ENCODE measurements at regions not wholly inside any gene's neighbourhood (a gene's known extent, or its start where the extent isn't known, plus 50 kb on each side); places are given as distances from the start of the nearest gene placed in this dataset.

- no peak overlapping the region for H3K27ac ChIP-seq (ENCODE audit: low read depth in 2 of 2, low read length in 1 of 2)
- ChIA-PET POLR2A (no interaction called here), CTCF (interaction anchor here (0.6 to 1.4 kb wide), 3 partner anchors 9 to 49 kb away, joined by 3 to 4 read pairs (median 3); no protein-coding TSS in a partner anchor)
- no peaks in the 10 kb centered on the region for H3F3A ChIP-seq (replicated peaks; ENCODE audit: insufficient read depth)
- H3K4me2 ChIP-seq = no peak overlapping the region
- H3K4me1 ChIP-seq (ENCODE audit: control insufficient read depth in 1 of 2, insufficient read depth in 2 of 2, low read depth in 1 of 2, low read length in 1 of 2) = no peaks in the 10 kb centered on the region
- TF ChIP-seq USF1 (IDR thresholded peaks at IDR 0.05; ENCODE audit: borderline replicate concordance, low read depth) = no peak
- TF ChIP-seq RCOR1 (IDR thresholded peaks at IDR 0.05; ENCODE audit: low read length) = no peak
- TF ChIP-seq TEAD4 (IDR thresholded peaks at IDR 0.05; ENCODE audit: borderline replicate concordance, insufficient read depth) = no peak
- TF ChIP-seq NFIC (IDR thresholded peaks at IDR 0.05; ENCODE audit: borderline replicate concordance) = no peak
- no peak for TF ChIP-seq FOXJ3 (CRISPR knock-in tag; IDR thresholded peaks at IDR 0.05)
- no peak for TF ChIP-seq POLR2AphosphoS5 (IDR thresholded peaks at IDR 0.05; ENCODE audit: low read depth, low read length)
- TF ChIP-seq SIN3A (IDR thresholded peaks at IDR 0.05; ENCODE audit: borderline replicate concordance, low read depth, low read length) = no peak
- no peak for TF ChIP-seq CTCF (IDR thresholded peaks at IDR 0.05)
- no peak for TF ChIP-seq YY1 (IDR thresholded peaks at IDR 0.05; ENCODE audit: low read depth)
- no peak for TF ChIP-seq SMC3 (IDR thresholded peaks at IDR 0.05; ENCODE audit: low read depth, low read length)
- TF ChIP-seq REST (IDR thresholded peaks at IDR 0.05; ENCODE audit: low read depth, low read length) = no peak
- TF ChIP-seq USF2 (IDR thresholded peaks at IDR 0.05; ENCODE audit: borderline replicate concordance, low read depth, low read length) = no peak
- no peak for TF ChIP-seq EP300 (IDR thresholded peaks at IDR 0.05; ENCODE audit: borderline replicate concordance in 1 of 2, low read depth in 1 of 2, low read length in 1 of 2)
- no peak for TF ChIP-seq EZH2phosphoT487 (IDR thresholded peaks at IDR 0.05; ENCODE audit: borderline replicate concordance, low read depth)
- no peak for DNase-seq
- no peaks in the 10 kb centered on the region for H3K79me2 ChIP-seq (ENCODE audit: insufficient read depth)
- H3K9ac ChIP-seq = no peak overlapping the region
- no peaks in the 10 kb centered on the region for H3K9me2 ChIP-seq
- H4K20me1 ChIP-seq (ENCODE audit: insufficient read depth) = no peaks in the 10 kb centered on the region
- no peaks in the 10 kb centered on the region for H3K9me3 ChIP-seq
- no peaks in the 10 kb centered on the region for H3K36me3 ChIP-seq (replicated peaks in 1 of 2; ENCODE audit: control insufficient read depth in 1 of 2, insufficient read depth in 2 of 2, low read length in 1 of 2)
- H2AFZ ChIP-seq (ENCODE audit: low read depth) = no peak overlapping the region
- no peaks in the 10 kb centered on the region for H3K27me3 ChIP-seq (ENCODE audit: insufficient read depth)
- no peak overlapping the region for H3K4me3 ChIP-seq (ENCODE audit: low read depth in 2 of 2, low read length in 1 of 2)
These were observed 356.9 kb downstream of the MFSD1 start for GRCh38 chr3:159158801-159159200.
